HG02678 (cell line): ENCODE measurements at regions not wholly inside any gene's neighbourhood (a gene's known extent, or its start where the extent isn't known, plus 50 kb on each side); places are given as distances from the start of the nearest gene placed in this dataset.

ENCODE experiments used
- ATAC-seq: cut with Tn5 transposase; IDR thresholded peaks from one replicate; pipeline ENCODE4 v1.9.1; 2021; ENCODE audit warnings: mild to moderate bottlenecking, moderate library complexity; ENCODE audit not compliant: unreplicated experiment

DNA sequence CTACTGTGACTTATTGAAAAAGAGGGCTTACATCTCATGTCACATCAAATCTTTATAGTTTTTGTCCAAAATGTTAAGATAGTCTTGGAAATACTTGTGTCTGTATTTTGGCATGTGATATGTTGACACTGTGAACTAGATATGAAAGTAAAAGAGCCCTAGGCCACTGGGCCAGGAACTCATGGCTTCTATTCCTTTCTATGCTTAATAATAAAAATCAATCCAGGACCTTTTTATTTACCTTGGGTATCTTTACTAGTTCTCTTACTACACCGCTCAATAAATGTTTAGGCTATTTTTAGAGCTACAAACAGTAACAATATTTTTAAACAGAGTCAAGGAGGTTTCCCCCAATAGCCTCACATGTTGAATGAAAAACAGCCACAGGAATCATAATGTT is 348.6 kb upstream of the SLC24A2 start:
- no peak for ATAC-seq

DNA sequence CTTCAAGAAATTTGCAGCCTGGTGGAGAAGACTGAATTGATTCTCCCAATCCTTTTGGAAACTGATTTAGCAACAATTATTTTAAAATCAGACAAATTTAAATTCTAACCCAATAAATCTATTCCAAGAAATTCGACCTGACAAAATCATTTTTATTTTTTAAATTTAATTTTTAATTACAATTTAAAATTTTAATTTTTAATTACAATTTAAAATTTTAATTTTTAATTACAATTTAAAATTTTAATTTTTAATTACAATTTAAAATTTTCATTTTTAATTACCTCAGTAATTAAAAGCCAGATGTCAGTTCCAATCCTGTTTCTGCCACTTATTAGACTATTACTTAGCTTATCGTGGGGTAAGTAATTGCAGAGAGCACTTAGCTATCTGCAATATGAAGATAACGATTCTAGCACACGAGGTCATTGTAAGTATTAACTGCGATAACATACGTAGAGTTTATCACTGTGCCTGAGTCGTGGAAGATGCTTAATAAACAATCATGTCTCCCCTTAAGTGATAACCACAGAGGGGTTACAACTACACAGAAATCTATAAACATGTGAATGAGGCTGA is 346.4 kb upstream of the SLC24A2 start:
- ATAC-seq = no peak

DNA sequence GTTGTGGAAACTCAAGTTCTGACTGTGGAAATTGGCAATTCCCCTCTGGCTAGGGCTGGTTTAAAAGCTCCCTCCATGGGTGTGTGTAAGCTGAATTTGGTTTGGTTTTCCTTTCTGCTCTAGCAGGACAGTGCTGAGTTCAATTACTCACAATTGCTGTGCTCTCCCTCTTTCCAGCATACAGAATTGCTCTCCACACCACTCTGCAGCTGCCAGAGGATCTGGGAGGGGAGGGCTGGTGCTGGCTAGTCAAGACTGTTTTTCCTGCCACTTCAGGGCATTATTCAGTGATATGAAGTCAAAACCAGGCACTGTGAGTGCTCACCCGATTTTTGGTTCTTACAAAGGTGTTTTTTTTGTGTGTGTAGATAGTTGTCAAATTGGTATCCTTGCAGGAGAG is 336.9 kb upstream of the SLC24A2 start:
- no peak for ATAC-seq

DNA sequence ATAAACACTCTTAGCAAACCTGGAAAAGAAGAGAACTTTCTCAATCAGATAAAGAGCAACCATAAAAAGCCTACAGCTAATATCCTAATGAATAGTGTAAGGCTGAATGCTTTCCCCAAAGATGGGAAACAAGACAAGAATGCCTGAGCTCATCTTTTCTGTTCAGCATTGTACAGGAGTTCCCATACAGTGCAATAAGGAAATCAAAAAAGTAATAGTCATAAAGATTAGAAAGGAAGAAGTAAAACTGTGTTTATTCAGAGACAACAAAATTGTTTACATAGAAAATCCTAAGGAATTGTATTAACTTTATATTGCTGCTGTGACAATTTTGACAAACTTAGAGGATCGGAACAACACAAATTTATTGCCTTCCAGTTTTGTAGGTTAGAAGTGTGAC is 330.7 kb upstream of the SLC24A2 start:
- ATAC-seq = no peak

DNA sequence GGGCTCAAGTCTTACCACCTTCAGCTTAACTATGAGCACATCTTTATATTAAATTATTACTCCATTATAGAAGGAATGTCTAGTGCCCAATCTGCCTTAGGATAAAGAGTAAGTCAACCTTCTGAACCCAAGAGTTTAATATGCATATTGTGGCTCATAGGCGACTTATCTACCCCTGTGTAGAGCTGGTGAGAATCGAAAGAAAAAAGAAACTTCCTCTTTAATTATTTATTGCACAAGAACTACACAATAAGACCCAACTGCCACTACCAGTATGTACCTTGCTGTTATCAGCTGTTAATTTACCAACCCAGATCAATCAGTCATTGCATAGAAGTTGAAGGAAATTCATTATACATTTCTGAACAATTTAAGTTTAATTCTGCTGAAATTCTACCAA is 329.1 kb upstream of the SLC24A2 start:
- ATAC-seq = no peak

DNA sequence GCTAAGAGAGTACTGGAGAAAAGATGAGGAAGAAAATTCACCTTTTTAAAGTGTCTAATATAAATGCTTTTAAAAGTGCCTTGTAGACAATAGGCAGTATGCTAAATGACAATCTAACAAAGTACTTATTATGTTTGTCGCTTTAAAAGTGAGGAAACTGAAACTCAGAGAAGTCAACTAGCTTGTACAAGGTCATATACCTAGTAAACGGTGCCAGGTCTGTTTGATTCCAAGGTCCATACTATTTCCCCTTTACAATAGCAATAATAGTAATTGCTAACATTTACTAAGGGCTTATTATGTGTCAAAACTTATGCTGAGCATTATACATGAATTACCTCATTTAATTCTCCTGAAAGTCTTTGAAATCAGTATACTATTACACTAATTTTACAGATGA is 328.6 kb upstream of the SLC24A2 start:
- ATAC-seq = no peak

DNA sequence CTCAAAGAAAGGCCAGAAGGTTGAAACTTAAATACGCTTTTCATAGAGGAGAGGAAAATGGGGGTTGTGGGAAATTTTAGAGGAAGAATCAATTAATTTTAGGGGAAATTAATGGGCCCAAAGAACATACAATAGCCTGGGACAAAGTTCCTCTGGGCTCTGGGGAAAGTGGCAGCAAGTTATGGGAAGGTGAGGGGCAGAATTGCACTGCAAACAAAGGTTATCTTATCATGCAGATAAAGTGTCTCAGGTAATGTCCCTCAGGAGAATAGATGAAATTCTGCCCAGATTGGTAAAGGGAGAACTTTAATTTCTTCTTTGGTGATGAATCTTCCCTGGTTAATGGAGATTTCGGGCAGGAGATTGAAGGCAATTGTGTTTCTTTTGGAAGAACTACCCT is 326.1 kb upstream of the SLC24A2 start:
- no peak for ATAC-seq

DNA sequence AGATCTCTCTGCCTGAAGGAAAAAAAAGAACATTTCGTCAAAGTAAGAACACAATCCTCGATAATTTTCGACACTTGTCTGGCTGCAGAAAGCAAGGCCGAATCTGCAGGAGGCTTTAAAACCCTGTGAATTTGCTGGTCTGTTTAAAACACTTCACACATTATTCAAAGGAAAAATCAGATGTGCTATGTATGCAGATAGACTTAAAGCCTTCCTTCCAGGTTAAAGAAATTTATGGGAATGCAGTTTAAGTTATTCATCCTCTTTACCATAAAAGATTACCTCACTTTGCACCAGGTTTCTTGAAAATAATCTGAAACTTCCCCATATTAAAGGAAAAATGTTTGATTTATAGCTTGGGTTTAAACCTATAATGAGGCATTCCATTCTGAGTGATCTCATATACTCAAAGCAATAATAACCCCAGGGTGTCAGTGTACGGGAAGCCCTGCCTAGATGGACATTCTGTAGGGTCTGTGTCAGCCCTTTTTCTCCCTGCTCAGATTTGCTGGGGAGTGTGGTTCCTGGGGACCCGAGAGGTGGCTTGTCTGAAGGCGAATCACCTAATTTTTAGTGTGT is 323.5 kb upstream of the SLC24A2 start:
- no peak for ATAC-seq

DNA sequence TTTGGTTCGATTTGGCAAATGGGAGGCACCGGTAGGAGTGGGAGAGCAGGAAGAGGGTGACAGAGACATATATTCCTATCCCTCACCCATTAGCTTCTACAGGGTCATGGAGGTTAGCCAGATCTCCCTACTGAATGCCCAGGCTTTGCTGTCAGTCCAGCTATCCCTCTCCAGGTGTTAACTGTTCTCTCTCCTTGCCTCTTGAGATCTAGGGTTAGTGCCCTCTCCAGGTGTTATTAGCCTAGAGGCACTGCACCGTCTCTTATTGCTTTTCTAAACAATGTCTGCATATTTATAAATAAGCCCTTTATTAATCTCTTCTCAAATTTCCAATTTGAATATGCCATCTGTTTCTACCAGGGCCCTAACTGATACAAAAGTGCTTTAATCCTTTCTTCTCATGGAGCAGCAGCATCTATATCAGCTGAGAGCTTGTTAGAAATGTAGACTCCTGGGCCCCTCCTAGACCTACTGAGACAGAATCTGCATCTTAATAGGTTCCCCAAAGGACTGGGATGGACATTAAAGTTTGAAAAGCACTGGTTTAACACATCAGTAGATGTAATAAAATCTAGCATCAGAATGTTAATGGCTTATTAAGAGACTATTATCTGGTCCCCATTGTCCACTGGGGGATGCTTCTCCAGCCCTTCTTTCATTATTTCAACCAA is 322.5 kb upstream of the SLC24A2 start:
- ATAC-seq = no peak

DNA sequence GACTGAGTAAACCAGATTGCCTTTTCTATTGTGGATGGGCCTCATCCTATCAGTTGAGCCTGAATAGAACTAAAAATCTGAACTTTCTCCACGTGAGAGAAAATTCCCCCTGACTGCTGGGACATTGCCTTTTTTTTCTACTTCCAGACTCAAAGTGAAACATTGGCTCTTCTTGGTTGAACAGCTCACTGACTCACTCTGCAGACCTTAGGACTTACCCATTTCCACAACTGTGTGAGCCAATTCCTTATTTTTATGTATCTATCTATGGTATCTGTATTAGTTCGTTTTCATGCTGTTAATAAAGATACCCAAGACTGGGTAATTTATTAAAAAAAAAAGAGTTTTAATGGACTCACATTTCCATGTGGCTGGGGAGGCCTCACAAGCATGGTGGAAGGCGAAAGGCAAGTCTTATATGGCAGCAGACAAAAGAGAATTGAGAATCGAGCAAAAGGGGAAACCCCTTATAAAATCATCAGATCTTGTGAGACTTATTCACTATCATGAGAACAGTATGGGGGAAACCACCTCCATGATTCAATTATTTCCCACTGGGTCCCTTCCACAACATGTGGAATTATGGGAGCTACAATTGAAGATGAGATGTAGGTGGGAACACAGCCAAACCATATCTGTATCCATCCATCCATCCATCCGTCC is 306.7 kb upstream of the SLC24A2 start:
- ATAC-seq = no peak

DNA sequence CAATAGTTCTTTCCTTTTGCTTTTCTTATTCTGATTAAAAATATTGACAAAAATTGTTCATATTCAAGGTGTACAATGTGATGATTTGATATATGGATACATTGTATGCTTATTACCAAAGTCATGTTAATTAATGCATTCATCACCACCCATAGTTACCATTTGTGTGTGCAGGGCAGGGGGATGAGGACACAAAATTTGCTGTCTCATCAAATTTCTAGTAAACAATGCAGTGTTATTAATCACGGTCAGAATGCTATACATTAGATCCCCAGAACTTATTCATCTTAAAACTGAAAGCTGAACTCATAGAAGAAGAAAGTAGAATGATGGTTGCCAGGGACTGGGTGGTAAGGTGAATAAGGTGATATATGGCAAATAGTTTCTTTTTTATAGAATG is 303.7 kb upstream of the SLC24A2 start:
- no peak for ATAC-seq

DNA sequence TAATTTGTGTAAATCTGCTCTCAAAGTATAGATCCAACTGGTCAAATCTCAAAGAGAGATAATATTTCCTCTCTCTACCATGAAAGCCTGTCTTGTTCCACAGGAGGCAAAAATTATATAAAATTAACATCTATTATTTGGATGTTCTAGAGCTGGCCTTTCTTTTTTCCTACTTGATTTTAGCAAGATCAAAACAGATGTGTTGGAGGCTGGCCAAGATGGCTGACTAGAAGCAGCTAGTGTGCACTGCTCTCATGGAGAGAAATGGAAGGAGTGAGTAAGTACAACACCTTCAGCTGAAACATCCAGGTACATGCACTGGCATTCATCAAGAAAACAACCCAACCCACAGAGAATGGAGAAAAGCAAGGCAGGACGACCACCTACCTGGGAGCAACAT is 298.6 kb upstream of the SLC24A2 start:
- ATAC-seq = no peak

DNA sequence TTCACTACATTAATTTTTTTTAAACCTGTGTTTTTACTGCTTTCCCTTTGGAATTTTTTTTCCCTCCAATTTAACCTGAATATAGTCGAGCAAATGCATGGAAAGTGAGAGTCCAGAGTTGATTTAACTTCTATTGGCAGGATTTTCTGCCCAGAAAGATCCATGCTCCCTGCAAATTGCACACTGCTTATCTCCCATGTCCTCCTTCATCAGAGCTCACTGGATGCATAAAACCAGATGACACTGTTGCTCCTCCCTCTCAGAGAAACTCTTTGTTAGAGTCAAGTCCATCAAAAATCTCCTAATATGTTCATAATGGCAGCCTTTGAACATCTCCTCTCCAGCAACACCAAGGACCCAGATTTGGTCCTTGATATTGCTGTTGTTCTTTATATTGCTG is 297.0 kb upstream of the SLC24A2 start:
- no peak for ATAC-seq

DNA sequence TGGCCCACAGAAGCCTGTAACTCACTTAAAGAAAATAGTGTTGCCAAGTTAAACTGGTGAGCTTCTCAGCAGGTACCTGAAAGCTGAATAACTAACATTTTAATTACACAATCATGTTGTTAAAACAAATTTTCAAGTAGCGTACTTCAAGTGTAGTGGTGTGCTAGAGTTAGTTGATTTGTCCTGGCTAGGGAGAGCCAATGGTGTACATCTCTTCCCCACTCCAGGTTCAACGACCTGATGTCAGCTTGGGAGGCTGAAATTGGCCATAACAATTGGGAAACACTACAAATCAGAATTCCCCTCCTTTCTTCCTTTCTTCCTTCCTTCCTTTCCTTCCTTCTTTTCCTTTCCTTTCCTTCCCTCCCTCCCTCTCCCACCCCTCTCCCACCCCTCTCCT is 295.3 kb upstream of the SLC24A2 start:
- no peak for ATAC-seq

DNA sequence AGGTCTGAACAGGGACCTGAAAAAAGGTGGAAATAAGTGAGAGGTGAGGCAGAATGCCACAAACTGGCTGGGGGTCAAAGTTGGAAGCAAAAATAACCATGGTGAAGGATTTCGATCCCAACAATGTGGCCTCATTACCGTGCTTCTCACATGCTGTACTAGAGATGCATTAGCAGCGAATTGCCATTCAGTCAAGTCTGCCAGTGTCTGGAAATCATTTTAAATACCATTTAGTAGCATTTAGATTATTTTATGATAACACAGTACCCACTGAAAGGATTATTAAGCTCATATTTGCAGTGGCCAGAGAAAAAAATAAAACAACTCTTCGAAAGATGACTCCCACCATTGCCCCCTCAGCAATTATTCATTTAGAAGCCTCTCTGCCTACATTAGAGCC is 294.6 kb upstream of the SLC24A2 start:
- no peak for ATAC-seq

DNA sequence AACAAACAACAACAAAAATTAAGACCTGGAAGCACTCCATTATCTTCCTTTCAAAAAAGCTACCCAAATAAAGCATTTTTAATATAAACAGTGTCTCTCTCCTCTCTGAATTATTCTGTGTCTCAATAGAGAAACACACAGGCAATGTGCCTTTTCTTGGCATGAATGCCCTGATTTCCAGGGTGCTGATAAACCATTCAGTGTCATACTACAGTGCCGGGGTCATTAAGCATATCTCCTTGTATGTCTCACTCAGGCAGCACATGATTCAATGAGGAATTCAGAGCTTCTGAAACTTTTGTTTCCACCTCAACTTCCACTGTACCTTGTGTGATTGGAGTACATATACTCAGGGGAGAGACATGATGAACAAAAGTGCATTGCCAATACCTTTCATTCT is 294.0 kb upstream of the SLC24A2 start:
- no peak for ATAC-seq

DNA sequence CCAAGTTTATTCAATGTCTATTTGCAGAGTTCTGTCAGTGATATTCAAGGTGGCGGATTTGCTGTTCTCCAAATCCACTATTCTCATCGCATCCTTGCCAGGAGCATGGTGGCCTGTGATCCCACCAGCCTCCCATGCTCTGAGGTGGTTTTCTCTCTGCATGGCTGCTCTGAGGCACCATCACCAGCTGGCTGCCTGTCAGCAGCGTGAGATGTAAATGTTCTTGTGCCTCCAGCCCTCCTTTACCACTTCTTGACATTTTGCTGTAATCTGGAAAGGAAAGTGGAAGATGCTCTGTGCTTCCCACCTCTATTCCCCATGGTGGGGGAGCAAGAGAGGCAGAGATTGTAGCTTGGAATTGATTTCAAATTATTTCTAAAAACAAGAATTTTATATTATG is 293.6 kb upstream of the SLC24A2 start:
- ATAC-seq = no peak

DNA sequence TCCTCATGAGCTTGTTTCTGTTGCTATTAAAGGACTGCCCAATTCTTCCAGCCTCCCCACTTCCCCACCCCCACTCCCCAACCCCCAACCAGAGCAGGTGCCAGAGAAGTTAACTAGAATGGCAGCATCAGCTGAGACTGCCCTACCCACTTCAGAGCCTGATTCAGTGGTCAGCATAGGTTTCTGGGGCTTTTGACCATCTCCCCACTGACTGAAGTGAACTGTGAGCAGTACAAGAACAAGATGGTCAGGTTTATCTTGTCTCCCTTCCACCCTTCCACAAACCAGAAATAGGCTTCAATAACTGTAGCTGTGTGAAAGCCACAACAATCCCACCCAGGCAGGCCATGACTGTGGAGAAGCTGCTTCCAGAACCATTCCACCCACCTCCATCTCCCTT is 289.4 kb upstream of the SLC24A2 start:
- ATAC-seq = no peak

DNA sequence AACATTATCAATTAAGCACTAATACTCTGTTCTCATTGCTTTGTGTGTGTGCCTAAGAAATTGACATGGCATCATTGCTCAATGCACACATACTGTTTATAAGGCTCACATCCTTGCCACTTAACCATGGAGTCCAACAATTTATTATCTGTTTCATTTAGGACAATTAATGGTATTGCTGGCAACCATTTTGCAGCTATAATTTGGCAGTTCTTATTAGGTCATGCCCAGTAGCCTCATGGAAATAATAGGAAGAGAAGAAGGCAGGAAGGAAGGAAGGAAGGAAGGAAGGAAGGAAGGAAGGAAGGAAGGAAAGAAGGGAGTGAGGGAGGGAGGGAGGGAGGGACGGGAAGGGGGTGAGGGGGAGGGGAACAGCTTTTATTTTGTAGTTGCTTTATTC is 285.5 kb upstream of the SLC24A2 start:
- no peak for ATAC-seq

DNA sequence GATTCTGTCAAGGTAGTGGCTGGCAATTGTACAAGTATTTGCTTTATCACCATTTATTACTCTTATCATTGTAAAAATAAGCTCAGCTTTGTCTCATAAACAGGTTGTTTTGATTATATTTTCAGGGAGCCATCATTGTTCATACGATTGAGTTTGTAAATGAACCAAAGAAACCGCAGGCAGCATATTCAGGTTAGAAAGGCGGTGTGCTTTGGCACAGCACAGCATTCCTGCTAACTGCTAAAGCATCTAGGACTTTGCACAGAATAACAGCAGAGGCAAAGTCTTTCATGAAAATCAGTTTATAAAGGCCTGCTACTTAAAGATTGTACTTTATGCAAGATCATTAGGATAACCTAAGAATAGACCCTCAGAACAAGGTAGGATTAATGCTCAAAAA is 281.5 kb upstream of the SLC24A2 start:
- no peak for ATAC-seq

DNA sequence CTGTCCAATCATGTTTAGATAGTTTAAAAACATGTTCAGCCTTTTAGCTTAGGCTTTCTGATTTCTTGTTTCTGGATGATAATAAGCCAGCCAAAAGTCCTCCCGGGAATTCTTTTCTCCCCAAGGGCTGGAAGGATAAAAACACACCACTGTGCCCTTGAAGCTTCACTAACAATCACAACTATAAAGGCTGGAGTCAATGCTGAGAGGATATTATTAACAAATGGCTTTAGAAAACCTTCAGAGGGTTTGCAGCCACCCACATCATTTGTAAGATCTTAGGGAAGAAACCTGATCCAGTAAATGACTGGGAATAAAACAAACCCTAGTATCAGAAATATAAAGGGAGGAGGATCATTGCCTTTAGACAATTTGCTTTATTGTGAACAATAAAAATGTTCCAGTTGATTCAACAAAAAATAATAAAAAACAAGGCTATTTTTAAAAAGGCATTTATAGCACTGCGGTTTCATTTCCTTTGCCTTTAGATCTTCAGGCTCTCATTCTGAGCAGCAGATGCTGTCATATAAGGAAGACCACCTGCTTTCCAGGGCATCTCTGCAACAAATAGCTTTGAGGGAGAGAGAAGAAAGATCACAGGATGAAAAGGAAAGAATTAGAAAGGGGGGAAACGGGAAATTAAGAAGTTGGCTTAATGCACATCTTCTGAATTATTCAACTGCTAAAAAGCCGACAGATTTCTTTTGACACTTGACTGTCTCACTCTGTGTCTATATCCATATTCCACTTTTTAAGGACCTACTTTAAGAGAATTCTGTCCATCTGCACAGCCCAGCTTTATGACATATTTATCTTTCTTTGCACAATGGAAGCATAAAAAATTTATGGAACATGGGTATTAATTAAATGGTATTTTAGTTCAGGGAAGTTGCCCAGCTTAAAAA is 277.2 kb upstream of the SLC24A2 start:
- ATAC-seq = no peak
